ENCODE measurements at regions not wholly inside any gene's neighbourhood (a gene's known extent, or its start where the extent isn't known, plus 50 kb on each side); places are given as distances from the start of the nearest gene placed in this dataset.

DNA sequence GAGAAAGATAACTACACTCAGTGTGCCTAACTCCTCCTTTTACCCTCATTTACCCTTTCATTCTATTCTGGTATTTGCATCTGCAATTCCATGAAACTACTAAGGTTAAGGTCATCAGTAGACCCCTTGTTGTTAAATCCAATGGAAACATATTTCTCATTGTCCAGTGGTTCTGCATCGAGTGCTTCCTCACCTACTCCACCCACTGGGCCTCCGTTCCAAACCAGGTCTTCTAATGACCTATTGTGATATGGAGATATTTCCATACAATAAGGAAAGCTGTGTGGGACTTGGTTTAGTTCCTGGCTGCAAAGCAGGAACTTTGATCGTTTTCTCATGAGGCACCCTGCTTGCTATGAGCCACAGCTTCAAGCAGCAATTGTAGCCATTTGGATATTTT lies 99.5 kb upstream of the FSCB start:
- TF ChIP-seq RAD21 (IDR thresholded peaks at IDR 0.05), result no peak
- TF ChIP-seq HNF4G (IDR thresholded peaks at IDR 0.05), result no peak
- TF ChIP-seq CTCF (IDR thresholded peaks at IDR 0.05; ENCODE audit: low read depth, low read length, missing input control), result no peak
- no peak for TF ChIP-seq YY1 (IDR thresholded peaks at IDR 0.05)
